ENCODE measurements at regions not wholly inside any gene's neighbourhood (a gene's known extent, or its start where the extent isn't known, plus 50 kb on each side); places are given as distances from the start of the nearest gene placed in this dataset.
A peak's percentile ranks its signal among the peaks of the same experiment; 100 is the strongest.

GRCh38 chr18:69161383-69162028 is 239.2 kb upstream of the DOK6 start:
- whole genome bisulfite sequencing, 2 donors = 55 to 72% methylated on average over 9 of the region's 9 CpGs
- Histone ChIP-seq H3K9me3 (ENCODE audit: control insufficient read depth in 4 of 4, insufficient read depth in 3 of 4, low read length in 3 of 4) (no peaks in the 10 kb centered on the region), H3K4me3 (no peak overlapping the region), H3K27me3 (ENCODE audit: control insufficient read depth in 3 of 3, insufficient read depth in 3 of 3, low read length in 2 of 3) (no peaks in the 10 kb centered on the region), H3K36me3 (ENCODE audit: control insufficient read depth in 4 of 4, insufficient read depth in 4 of 4, low read length in 4 of 4) (no peaks in the 10 kb centered on the region), H3K9ac (ENCODE audit: insufficient read depth in 1 of 2, low read length in 2 of 2) (no peak overlapping the region), H3K27ac (ENCODE audit: low read depth in 1 of 2, low read length in 1 of 2) (peak overlapping the region in 1 of 2 donors; percentile 45), H3K4me1 (ENCODE audit: control insufficient read depth in 5 of 5, insufficient read depth in 5 of 5, low read length in 5 of 5) (no peaks in the 10 kb centered on the region)
- ATAC-seq (ENCODE audit: insufficient read depth, low FRiP score) (no peak), DNase-seq (peak in 1 of 3 donors; percentile 6)
- TF ChIP-seq CTCF (IDR thresholded peaks at IDR 0.05; ENCODE audit: control extremely low read depth, extremely low read depth) = no peak

GRCh38 chr18:69162649-69163048 is 238.0 kb upstream of the DOK6 start:
- no peak for TF ChIP-seq CTCF (IDR thresholded peaks at IDR 0.05; ENCODE audit: control extremely low read depth, extremely low read depth)
- Histone ChIP-seq H3K4me3 (no peak overlapping the region), H3K9ac (ENCODE audit: insufficient read depth in 1 of 2, low read length in 2 of 2) (no peak overlapping the region), H3K4me1 (ENCODE audit: control insufficient read depth in 5 of 5, insufficient read depth in 5 of 5, low read length in 5 of 5) (no peaks in the 10 kb centered on the region), H3K27me3 (ENCODE audit: control insufficient read depth in 3 of 3, insufficient read depth in 3 of 3, low read length in 2 of 3) (no peaks in the 10 kb centered on the region), H3K36me3 (ENCODE audit: control insufficient read depth in 4 of 4, insufficient read depth in 4 of 4, low read length in 4 of 4) (no peaks in the 10 kb centered on the region), H3K9me3 (ENCODE audit: control insufficient read depth in 4 of 4, insufficient read depth in 3 of 4, low read length in 3 of 4) (no peaks in the 10 kb centered on the region), H3K27ac (ENCODE audit: low read depth in 1 of 2, low read length in 1 of 2) (no peak overlapping the region)
- ATAC-seq (ENCODE audit: insufficient read depth, low FRiP score) (no peak), DNase-seq (no peak)

GRCh38 chr18:69172046-69172445 is 228.6 kb upstream of the DOK6 start:
- Histone ChIP-seq H3K27me3 (ENCODE audit: control insufficient read depth in 3 of 3, insufficient read depth in 3 of 3, low read length in 2 of 3) (no peaks in the 10 kb centered on the region), H3K27ac (ENCODE audit: low read depth in 1 of 2, low read length in 1 of 2) (no peak overlapping the region), H3K36me3 (ENCODE audit: control insufficient read depth in 4 of 4, insufficient read depth in 4 of 4, low read length in 4 of 4) (no peaks in the 10 kb centered on the region), H3K9me3 (ENCODE audit: control insufficient read depth in 4 of 4, insufficient read depth in 3 of 4, low read length in 3 of 4) (peaks cover 0 to 6% (median 0%) of the 10 kb centered on the region in 4 donors), H3K4me3 (no peak overlapping the region), H3K9ac (ENCODE audit: insufficient read depth in 1 of 2, low read length in 2 of 2) (no peak overlapping the region), H3K4me1 (ENCODE audit: control insufficient read depth in 5 of 5, insufficient read depth in 5 of 5, low read length in 5 of 5) (peaks cover 0 to 2% (median 0%) of the 10 kb centered on the region in 5 donors)
- WGBS, 2 donors = 85 to 92% methylated on average over 2 of the region's 2 CpGs
- TF ChIP-seq CTCF (IDR thresholded peaks at IDR 0.05; ENCODE audit: control extremely low read depth, extremely low read depth) = no peak
- DNase-seq = no peak
- ATAC-seq (ENCODE audit: insufficient read depth, low FRiP score) = no peak

GRCh38 chr18:69175681-69176080 is 225.0 kb upstream of the DOK6 start:
- 65 to 82% methylated on average over 2 of the region's 2 CpGs for WGBS, 2 donors

More at GRCh38 chr18:69175681-69176080, 225.0 kb upstream of the DOK6 start:
- H3K9ac ChIP-seq (ENCODE audit: insufficient read depth in 1 of 2, low read length in 2 of 2) = no peak overlapping the region
- H3K4me1 ChIP-seq (ENCODE audit: control insufficient read depth in 5 of 5, insufficient read depth in 5 of 5, low read length in 5 of 5) = peaks cover 0 to 2% (median 0%) of the 10 kb centered on the region in 5 donors
- no peaks in the 10 kb centered on the region for H3K27me3 ChIP-seq (ENCODE audit: control insufficient read depth in 3 of 3, insufficient read depth in 3 of 3, low read length in 2 of 3)
- DNase-seq = peak in 2 of 3 donors; percentile 54 to 62
- H3K36me3 ChIP-seq (ENCODE audit: control insufficient read depth in 4 of 4, insufficient read depth in 4 of 4, low read length in 4 of 4) = no peaks in the 10 kb centered on the region
- no peak overlapping the region for H3K27ac ChIP-seq (ENCODE audit: low read depth in 1 of 2, low read length in 1 of 2)
- ATAC-seq (ENCODE audit: insufficient read depth, low FRiP score) = no peak
- H3K9me3 ChIP-seq (ENCODE audit: control insufficient read depth in 4 of 4, insufficient read depth in 3 of 4, low read length in 3 of 4) = peaks cover 0 to 6% (median 0%) of the 10 kb centered on the region in 4 donors
- TF ChIP-seq CTCF (IDR thresholded peaks at IDR 0.05; ENCODE audit: control extremely low read depth, extremely low read depth) = no peak
- H3K4me3 ChIP-seq = no peak overlapping the region

Measured in lung (tissue), 11 donors.